Liver (tissue), 8 donors: ENCODE measurements at regions not wholly inside any gene's neighbourhood (a gene's known extent, or its start where the extent isn't known, plus 50 kb on each side); places are given as distances from the start of the nearest gene placed in this dataset.

Experiments
- DNase-seq: peaks from one replicate; pipeline ENCODE4 v3.0.0-alpha.2; 2017; ENCODE audit warnings: low spot score
- H3K27ac ChIP-seq, 2 donors: one replicate each; pipeline ENCODE4 v1.7.0; 2013; ENCODE audit warnings: inconsistent platforms in 2 of 2, low read length in 2 of 2, control low read depth in 1 of 2, low read depth in 1 of 2, mild to moderate bottlenecking in 1 of 2
- H3K27me3 ChIP-seq, 4 donors: one replicate each; pipeline versions ENCODE4 v1.6.1 to v1.7.0; 2013; ENCODE audit warnings: low read length in 3 of 4, inconsistent platforms in 1 of 4, mild to moderate bottlenecking in 1 of 4, moderate library complexity in 1 of 4; ENCODE audit not compliant: control insufficient read depth in 4 of 4, insufficient read depth in 4 of 4
- H3K36me3 ChIP-seq, 4 donors: one replicate each; pipeline versions ENCODE4 v1.6.1 to v1.7.0; 2013; ENCODE audit warnings: low read length in 3 of 4, mild to moderate bottlenecking in 3 of 4, low read depth in 1 of 4, moderate library complexity in 1 of 4; ENCODE audit not compliant: control insufficient read depth in 4 of 4, insufficient read depth in 3 of 4
- H3K4me1 ChIP-seq, 4 donors: one replicate each; pipeline versions ENCODE4 v1.6.1 to v1.7.0; 2013; ENCODE audit warnings: low read length in 3 of 4, mild to moderate bottlenecking in 3 of 4, moderate library complexity in 1 of 4; ENCODE audit not compliant: control insufficient read depth in 4 of 4, insufficient read depth in 4 of 4
- H3K4me3 ChIP-seq, 3 donors: one replicate each; pipeline versions ENCODE4 v1.6.1 to v1.7.0; 2013; ENCODE audit warnings: low read length in 3 of 3, control low read depth in 1 of 3, low read depth in 1 of 3, mild to moderate bottlenecking in 1 of 3
- H3K9ac ChIP-seq, 2 donors: one replicate each; pipeline ENCODE4 v1.7.0; 2013; ENCODE audit warnings: low read length in 2 of 2, mild to moderate bottlenecking in 2 of 2, moderate library complexity in 2 of 2, control low read depth in 1 of 2, low read depth in 1 of 2
- H3K9me3 ChIP-seq, 4 donors: one replicate each; pipeline versions ENCODE4 v1.6.1 to v1.7.0; 2013; ENCODE audit warnings: low read length in 3 of 4; ENCODE audit not compliant: control insufficient read depth in 4 of 4
- CTCF ChIP-seq: fragments of 150-350 bp; IDR thresholded peaks from 2 replicates; pipeline ENCODE4 v1.5.1; 2017; ENCODE audit warnings: improper control_type of control experiment, low read depth, low read length; ENCODE audit not compliant: missing input control
- EGR1 ChIP-seq, 2 donors: IDR thresholded peaks; 2 replicates each; pipeline ENCODE4 v1.6.1; 2016 to 2018; ENCODE audit warnings: antibody characterized with exemption in 2 of 2, low read depth in 2 of 2
- FOXA1 ChIP-seq: IDR thresholded peaks from 2 replicates; pipeline ENCODE4 v1.6.1; 2016; ENCODE audit warnings: antibody characterized with exemption
- FOXA2 ChIP-seq: IDR thresholded peaks from 2 replicates; pipeline ENCODE4 v1.6.1; 2016; ENCODE audit warnings: antibody characterized with exemption
- GABPA ChIP-seq, 2 donors: IDR thresholded peaks in 1 of 2; conservative IDR thresholded peaks in 1 of 2; 2 replicates each; pipeline ENCODE4 v1.6.1; 2016; ENCODE audit warnings: antibody characterized with exemption in 2 of 2, mild to moderate bottlenecking in 1 of 2, moderate library complexity in 1 of 2
- HNF4A ChIP-seq, 2 donors: conservative IDR thresholded peaks; 2 replicates each; pipeline ENCODE4 v1.6.1; 2016; ENCODE audit warnings: antibody characterized with exemption in 2 of 2, mild to moderate bottlenecking in 2 of 2
- HNF4G ChIP-seq: IDR thresholded peaks from 2 replicates; pipeline ENCODE4 v1.6.1; 2016; ENCODE audit warnings: antibody characterized with exemption
- JUND ChIP-seq, 2 donors: IDR thresholded peaks; 2 replicates each; pipeline ENCODE4 v1.6.1; 2016; ENCODE audit warnings: antibody characterized with exemption in 2 of 2
- MAX ChIP-seq: IDR thresholded peaks from 2 replicates; pipeline ENCODE4 v1.6.1; 2016; ENCODE audit warnings: antibody characterized with exemption
- NR2F2 ChIP-seq: IDR thresholded peaks from 2 replicates; pipeline ENCODE4 v1.6.1; 2016; ENCODE audit warnings: antibody characterized with exemption
- RAD21 ChIP-seq, 2 donors: IDR thresholded peaks; 2 replicates each; pipeline ENCODE4 v1.6.1; 2016; ENCODE audit warnings: antibody characterized with exemption in 2 of 2, mild to moderate bottlenecking in 2 of 2
- REST ChIP-seq: IDR thresholded peaks from 2 replicates; pipeline ENCODE4 v1.6.1; 2016; ENCODE audit warnings: antibody characterized with exemption, mild to moderate bottlenecking
- RXRA ChIP-seq, 2 donors: IDR thresholded peaks; 2 replicates each; pipeline ENCODE4 v1.6.1; 2017 to 2018; ENCODE audit warnings: antibody characterized with exemption in 2 of 2, mild to moderate bottlenecking in 1 of 2
- SP1 ChIP-seq: IDR thresholded peaks from 2 replicates; pipeline ENCODE4 v1.6.1; 2018; ENCODE audit warnings: antibody characterized with exemption, mild to moderate bottlenecking
- TAF1 ChIP-seq: conservative IDR thresholded peaks from 2 replicates; pipeline ENCODE4 v1.6.1; 2016; ENCODE audit warnings: antibody characterized with exemption, mild to moderate bottlenecking
- ZBTB33 ChIP-seq: IDR thresholded peaks from 2 replicates; pipeline ENCODE4 v1.6.1; 2016; ENCODE audit warnings: antibody characterized with exemption
- WGBS: extraction: QIAGEN DNeasy Blood & Tissue Kit; methylation state at CpG from one replicate; pipeline ENCODE4 v1.1.7; 2013; 5-methylcytosine and 5-hydroxymethylcytosine counted together
- donor health status: healthy.
- donor health status: healthy.
- donor health status: healthy.
- donor health status: healthy.
- donor health status: healthy.

DNA sequence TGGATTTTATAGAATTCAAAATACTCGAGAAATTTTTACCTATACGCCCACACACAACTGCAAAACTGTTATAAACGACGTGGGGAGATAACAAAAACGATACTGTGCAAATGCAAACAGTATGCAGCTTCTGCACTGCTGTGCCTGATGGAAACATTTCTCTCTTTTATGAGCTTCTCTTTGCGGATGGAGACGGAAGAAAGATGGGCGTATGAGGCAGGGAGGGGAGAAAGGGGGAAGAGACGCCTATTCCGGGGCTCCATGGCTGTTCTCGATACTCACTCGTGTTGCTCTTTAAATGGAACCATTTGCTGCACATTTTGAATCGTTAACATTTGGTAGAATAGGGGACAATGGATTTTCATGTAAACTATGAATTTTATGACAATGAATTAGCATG, 69.1 kb upstream of the EXOC2 start:
- no peak for DNase-seq
- TF ChIP-seq FOXA1 (no peak), GABPA (IDR thresholded peaks at IDR 0.05 in 1 of 2, conservative IDR thresholded peaks at IDR 0.05 in 1 of 2) (no peak), MAX (no peak), RAD21 (IDR thresholded peaks at IDR 0.05) (no peak), JUND (IDR thresholded peaks at IDR 0.05) (no peak), HNF4G (no peak), NR2F2 (no peak), SP1 (no peak), REST (no peak), HNF4A (conservative IDR thresholded peaks at IDR 0.05) (no peak), TAF1 (no peak), ZBTB33 (no peak), RXRA (IDR thresholded peaks at IDR 0.05) (no peak), EGR1 (IDR thresholded peaks at IDR 0.05; ENCODE audit: low read depth in 2 of 2) (no peak), CTCF (no peak), FOXA2 (no peak)
- H3K9me3 ChIP-seq: no peaks in the 10 kb centered on the region
- peaks cover 0 to 2% (median 0%) of the 10 kb centered on the region in 4 donors for H3K4me1 ChIP-seq
- no peaks in the 10 kb centered on the region for H3K27me3 ChIP-seq
- WGBS: 80% methylated on average over 13 of the region's 13 CpGs
- no peaks in the 10 kb centered on the region for H3K36me3 ChIP-seq
- H3K27ac ChIP-seq: no peak overlapping the region
- no peak overlapping the region for H3K9ac ChIP-seq
- H3K4me3 ChIP-seq: no peak overlapping the region
